Activated T-cell treated with anti-CD3 and anti-CD28 coated beads for 48 hours (primary cell): ENCODE measurements at regions not wholly inside any gene's neighbourhood (a gene's known extent, or its start where the extent isn't known, plus 50 kb on each side); places are given as distances from the start of the nearest gene placed in this dataset.
"Not testable (repeated sequence)": the region's sequence is repeated elsewhere in the genome, so short reads cannot be mapped to it uniquely, and the experiment has no call there.

Source experiments
- DNase-seq: peaks from one replicate; pipeline ENCODE4 v3.0.0-alpha.2; 2020; ENCODE audit warnings: low read depth

- no peak for DNase-seq
Observed at GRCh38 chr7:92973293-92973731, 136.9 kb upstream of the CDK6 start.

DNA sequence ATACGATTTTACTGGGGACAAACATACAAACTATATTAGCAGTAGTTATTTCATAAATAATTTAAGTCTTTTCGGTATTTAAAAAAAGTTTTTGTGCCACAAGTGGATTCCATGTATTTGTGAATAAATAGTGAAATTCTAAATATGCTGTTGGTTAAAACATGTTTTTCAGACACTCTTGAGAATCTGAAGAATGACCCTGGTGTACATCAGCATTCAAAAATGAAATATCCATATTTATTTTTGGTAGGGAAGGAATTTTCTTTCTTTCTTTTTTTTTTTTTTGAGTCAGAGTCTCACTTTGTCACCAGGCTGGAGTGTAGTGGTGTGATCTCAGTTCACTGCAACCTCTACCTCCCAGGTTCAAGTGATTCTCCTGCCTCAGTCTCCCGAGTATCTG lies 136.1 kb upstream of the CDK6 start:
- no peak for DNase-seq

- DNase-seq = no peak
Observed at GRCh38 chr7:92969061-92969460, 132.7 kb upstream of the CDK6 start.

DNA sequence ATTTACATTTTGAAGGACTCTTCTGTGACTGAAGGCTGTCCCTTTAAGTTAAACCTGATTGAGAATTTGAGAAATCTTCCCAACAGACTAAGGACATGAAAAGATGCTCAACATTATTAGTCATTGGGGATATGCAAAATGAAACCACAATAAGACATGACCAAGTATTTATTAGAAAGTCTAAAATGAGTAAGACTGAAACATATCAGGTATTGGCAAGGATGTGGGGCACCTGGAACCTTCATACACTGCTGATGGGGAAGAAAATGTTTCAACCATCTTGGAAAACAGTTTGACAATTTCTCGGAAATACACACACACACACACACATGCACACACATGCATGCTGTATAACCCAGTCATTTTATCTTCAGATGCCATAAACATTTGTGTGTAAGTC lies 132.1 kb upstream of the CDK6 start:
- DNase-seq = no peak

- DNase-seq = no peak
Observed at GRCh38 chr7:92967238-92967637, 130.9 kb upstream of the CDK6 start.

DNA sequence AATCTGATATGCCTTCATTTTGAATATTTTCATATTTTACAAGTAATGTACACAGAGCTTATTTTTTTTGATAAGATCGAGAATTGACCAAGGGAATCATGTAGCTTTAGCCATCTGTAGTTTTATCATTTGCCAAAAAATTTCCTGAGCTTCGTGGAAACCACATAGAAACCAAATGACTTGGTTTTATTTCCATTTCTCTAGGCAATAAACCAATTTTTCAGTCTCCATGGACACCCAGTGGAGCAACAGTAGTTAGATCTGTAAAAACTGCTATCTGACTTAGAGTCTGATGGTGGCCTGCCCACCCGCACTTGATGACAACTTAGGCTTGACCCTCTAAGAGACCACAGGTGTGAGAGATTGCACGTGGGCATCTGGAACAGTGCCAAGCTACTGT lies 127.8 kb upstream of the CDK6 start:
- DNase-seq = no peak

DNA sequence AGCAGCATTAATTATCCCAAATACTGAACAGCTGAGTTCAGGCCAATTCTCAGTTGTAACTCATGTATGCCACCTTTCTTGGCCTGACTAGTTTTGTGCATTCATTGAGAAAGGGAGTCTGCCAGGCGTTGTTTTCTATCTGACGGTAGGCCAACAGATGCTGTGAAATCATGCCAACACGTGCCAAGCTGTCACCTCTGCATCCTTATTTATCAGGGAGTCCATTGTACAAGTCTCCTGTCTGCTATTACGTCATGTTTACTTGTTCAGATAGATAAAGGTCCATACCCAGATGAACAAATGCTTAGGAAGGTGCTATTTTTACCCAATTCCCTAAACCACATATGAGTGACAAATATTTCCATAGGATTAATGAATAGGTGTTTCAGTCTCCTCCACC lies 127.2 kb upstream of the CDK6 start:
- no peak for DNase-seq

GRCh38 chr7:92961961-92962360 lies 125.6 kb upstream of the CDK6 start:
- DNase-seq = no peak

- no peak for DNase-seq
Observed at GRCh38 chr7:92956575-92956974, 120.2 kb upstream of the CDK6 start.

DNA sequence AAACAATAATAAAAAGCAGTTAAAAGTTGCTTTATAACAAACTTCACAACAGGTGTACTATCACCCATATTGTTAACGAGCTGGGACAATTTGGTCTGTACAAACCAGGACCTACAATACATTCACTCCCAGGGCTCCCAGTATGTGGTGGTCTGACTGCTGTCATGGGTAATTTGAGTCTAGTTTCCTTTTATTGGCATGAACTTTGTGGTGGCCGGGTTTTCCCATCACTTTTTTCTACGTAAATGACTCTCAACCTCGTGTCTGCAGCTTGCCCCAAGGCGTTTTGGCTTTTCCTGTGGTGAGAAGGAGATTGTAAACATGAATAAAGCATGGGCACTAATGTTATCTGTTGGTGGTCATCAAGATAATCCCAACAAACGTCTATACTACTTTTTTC lies 118.7 kb upstream of the CDK6 start:
- peak; percentile 29 for DNase-seq

GRCh38 chr7:92953657-92954056 lies 117.3 kb upstream of the CDK6 start:
- DNase-seq = peak; percentile 8

- no peak for DNase-seq
Observed at GRCh38 chr7:92949748-92950147, 113.4 kb upstream of the CDK6 start.

DNA sequence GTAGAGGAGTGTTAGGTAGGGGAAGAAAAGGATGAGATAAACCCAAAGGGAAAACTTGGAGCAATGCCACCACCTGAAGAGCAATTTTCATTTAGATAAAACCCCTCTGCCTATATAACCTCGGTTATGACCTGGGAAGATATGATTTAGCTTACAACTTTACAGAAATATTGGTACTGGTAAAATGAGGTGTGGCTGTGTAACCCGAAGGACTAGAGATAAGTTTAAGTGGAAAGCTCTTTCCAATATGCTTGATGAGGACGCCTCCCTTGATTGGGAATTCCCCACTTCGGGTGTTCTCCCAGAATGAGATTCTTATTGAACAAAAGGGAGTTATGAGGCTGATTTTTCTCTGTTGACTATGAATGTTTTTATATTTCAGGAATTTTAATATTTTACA lies 109.5 kb upstream of the CDK6 start:
- DNase-seq = no peak

DNA sequence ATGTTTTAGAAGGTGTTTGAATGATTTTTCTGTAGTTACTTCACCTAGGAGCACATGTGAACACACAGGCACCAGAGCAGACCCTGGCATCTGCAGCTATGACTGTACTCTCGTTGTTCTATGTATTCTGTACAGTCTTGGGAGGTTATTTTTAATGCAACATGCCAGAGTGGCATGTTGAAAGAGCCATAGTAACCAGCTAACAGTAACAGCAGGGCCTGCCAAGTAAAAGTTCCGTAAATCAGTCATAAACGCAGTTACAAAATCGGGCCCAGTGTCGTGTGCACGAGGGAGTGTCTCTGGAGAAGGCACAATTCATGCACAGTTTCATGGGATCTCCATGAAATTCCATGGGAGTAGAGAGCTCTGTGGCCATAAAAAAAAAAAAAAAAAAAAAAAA lies 108.3 kb upstream of the CDK6 start:
- no peak for DNase-seq

GRCh38 chr7:92942706-92943105 lies 106.3 kb upstream of the CDK6 start:
- DNase-seq = not testable (repeated sequence)

- DNase-seq = no peak
Observed at GRCh38 chr7:92939666-92940360, 103.4 kb upstream of the CDK6 start.

DNA sequence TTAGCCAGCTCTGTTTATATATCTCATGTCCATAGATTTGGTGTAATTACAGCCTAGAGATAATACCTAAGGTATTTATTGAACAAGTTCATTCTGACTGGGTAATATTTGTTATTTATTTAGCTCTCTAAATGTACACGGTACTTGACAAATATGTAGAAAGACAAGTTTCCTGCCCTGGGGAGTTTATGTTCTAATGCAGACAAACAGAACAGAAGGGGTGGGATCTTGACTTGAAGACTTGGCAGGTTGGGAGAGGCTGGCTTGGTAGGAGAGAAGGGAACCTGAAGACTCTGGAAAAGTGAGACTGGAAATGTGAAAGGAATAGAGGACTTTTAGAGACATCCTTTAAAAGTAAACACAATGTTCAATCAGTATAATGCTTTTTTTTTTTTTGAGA lies 97.7 kb upstream of the CDK6 start:
- no peak for DNase-seq

DNA sequence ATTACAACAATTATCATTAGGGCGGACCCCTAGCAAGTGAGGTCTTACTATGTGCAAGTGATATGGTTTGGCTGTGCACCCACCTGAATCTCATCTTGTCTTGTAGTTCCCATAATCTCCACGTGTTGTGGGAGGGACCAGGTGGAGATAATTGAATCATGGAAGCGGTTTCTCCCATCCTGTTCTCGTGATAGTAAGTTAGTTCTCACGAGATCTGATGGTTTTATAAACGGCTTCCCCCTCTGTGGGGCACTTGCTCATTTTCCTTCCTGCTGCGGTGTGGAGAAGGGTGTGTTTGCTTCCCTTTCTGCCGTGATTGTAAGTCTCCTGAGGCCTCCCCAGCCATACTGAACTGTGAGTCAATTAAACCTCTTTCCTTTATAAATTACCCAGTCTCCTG lies 96.1 kb upstream of the CDK6 start:
- DNase-seq = no peak

GRCh38 chr7:92930404-92930803 lies 94.0 kb upstream of the CDK6 start:
- no peak for DNase-seq

- DNase-seq = no peak
Observed at GRCh38 chr7:92926697-92927044, 90.3 kb upstream of the CDK6 start.

DNA sequence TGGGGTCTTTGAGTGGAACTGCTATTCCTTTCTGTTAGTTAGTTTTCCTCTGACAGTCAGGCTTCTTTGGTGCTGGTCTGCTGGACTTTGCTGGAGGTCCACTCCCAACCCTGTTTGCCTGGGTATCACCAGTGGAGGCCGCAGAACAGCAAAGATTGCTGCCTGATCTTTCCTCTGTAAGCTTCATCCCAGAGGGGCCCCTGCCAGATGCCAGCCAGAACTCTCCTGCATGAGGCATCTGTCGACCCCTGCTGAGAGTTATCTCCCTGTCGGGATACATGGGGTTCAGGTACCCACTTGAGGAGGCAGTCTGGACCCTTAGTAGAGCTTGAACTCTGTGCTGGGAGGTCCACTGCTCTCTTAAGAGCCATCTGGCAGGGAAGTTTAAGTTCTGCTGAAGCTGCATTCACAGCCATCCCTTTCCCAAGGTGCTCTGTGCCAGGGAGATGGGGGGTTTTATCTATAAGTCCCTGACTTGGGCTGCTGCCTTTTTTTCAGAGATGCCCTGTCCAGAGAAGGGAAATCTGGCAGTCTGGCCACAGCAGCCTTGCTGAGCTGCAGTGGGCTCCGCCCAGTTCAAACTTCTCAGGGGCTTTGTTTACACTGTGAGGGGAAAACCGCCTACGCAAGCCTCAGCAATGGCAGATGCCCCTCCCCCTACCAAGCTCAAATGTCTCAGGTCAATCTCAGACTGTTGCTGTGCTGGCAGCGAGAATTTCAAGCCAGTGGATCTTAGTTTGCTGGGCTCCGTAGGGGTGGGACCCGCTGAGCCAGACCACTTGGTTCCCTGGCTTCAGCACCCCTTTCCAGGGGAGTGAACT lies 89.7 kb upstream of the CDK6 start:
- no peak for DNase-seq

DNA sequence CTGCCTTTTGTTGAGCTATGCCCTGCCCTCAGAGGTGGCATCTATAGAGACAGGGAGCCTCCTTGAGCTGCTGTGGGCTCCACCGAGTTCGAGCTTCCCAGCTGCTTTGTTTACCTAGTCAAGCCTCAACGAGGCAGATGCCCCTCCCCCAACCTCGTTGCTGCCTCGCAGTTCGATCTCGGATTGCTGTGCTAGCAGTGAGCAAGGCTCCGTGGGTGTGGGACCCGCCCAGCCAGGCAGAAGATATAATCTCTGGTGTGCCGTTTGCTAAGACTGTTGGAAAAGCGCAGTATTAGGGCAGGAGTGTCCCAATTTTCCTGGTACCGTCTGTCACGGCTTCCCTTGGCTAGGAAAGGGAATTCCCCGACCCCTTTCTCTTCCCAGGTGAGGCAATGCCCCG lies 88.4 kb upstream of the CDK6 start:
- DNase-seq = no peak

GRCh38 chr7:92917230-92917629 lies 80.9 kb upstream of the CDK6 start:
- no peak for DNase-seq

DNA sequence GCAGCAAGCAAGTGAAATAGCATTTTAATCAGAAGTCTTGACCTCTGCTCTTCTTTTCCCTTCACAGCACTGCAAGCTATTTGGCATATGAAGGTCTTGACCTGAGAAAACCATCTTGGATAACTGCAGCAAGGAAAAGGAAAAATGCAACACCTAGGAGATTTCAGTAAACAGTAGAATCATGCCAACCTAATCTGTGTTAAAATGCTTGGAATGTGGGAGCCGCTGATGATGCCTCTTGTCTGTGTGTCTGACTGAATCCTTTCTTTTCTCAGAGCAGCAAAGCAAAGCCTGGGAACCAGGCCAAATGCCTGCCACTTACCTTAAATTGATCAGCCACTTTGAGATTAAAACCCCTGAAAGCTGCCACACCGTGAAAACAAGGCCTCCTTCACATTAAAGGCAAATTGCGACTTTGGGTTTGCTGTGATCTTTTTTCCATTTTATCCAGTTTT lies 80.4 kb upstream of the CDK6 start:
- no peak for DNase-seq
